Jurkat, Clone E6-1 (cell line): ENCODE measurements at regions not wholly inside any gene's neighbourhood (a gene's known extent, or its start where the extent isn't known, plus 50 kb on each side); places are given as distances from the start of the nearest gene placed in this dataset.
"Not testable (repeated sequence)": the region's sequence is repeated elsewhere in the genome, so short reads cannot be mapped to it uniquely, and the experiment has no call there.

Experiments used
- DNase-seq: peaks from one replicate; pipeline ENCODE4 v3.0.0-alpha.2; 2011; ENCODE audit warnings: low read depth, low spot score
- H3K4me3 ChIP-seq: 2 replicates; pipeline ENCODE4 v1.5.1; 2011; ENCODE audit warnings: mild to moderate bottlenecking, low read length, control low read depth, moderate library complexity

DNA sequence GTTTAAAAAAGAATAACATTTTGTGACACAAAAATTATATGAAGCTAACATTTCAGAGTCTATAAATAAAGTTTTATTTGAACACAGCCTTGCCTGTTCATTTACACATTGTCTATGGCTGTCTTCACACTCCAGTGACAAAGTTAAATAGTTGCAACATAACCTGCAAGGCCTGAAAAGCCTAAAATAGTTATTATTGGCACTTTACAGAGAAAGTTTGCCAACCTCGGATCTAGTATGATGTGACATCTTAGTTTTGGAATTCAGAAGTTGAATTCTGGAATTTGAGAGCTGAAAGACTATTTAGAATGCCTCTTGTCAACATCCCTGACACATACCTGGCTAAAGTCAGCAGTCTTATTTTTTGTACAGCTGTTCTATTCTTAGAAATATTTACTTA lies 68.3 kb downstream of the DYRK2 start:
- H3K4me3 ChIP-seq: no peak overlapping the region
- no peak for DNase-seq

DNA sequence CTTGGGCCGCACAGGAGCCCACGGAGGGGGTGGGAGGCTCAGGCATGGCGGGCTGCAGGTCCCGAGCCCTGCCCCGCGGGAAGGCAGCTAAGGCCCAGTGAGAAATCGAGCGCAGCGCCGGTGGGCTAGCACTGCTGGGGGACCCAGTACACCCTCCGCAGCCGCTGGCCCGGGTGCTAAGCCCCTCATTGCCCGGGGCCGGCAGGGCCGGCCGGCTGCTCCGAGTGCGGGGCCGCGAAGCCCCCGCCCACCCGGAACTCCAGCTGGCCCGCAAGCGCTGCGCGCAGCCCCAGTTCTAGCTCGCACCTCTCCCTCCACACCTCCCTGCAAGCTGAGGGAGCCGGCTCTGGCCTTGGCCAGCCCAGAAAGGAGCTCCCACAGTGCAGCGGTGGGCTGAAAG lies 70.8 kb downstream of the DYRK2 start:
- DNase-seq, H3K4me3 ChIP-seq: not testable (repeated sequence)

DNA sequence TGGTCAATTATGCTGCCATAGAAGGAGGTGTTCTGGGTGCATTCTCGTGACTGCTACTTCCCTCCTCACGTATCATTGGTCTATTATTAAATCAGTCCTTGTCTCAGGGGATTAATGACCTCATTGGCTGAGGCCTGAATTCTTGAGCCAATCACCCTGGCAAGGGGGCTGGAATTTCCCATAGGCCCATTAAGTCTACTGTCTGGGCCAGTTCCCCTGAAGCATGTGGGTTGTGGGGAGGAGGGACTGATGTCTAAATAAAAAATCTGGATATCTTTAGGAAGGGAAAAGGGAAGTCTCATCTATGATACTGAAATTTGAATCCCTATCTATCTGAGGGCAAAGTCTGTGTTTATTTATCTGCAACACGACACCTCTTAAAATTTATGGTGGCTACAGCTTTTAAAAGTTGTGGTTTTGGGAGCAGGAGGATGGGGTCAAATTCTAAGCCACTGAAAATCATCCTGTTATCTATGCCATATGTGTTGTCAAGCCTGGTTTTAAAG lies 71.9 kb downstream of the DYRK2 start:
- DNase-seq: no peak
- no peak overlapping the region for H3K4me3 ChIP-seq

DNA sequence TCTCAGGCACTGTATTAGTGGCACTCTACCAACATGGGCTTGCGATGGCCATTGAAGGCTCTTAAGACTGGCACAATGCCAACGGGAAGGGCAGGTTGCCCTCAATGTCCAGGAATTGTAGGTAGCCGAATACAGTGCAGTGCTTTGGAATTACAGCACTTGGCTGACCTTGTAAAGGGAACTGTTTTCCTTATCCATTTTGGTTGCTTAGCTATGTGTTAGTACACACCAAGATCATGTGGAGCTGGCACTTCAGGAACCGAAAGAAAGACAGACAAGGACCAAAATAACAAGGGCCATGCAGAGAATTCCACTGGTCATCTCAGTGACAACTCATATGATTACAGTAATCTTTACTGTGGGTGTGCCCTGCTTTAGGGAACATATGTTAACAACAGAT lies 72.7 kb downstream of the DYRK2 start:
- DNase-seq: no peak

DNA sequence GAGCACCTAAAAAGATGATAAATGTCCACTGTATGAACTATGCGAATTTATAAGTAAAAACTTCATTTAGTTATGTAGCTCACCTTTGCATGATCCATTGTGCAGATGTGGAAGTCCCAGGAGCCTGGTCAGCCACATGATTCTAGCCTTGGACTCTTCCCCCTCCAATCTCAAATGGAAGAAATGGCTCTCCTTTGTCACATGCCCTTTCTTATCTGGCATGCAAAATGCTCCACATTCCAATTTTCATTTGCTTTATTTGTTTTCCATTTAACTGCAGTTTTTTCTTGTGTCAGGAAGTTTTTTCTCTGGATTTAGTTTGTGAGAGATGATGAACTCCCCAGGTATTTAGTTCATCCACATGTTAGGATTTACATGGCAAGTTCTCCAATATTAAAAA lies 73.8 kb downstream of the DYRK2 start:
- no peak for DNase-seq
- H3K4me3 ChIP-seq: no peak overlapping the region

More for the DNA sequence above, 72.7 kb downstream of the DYRK2 start:
- no peak overlapping the region for H3K4me3 ChIP-seq

DNA sequence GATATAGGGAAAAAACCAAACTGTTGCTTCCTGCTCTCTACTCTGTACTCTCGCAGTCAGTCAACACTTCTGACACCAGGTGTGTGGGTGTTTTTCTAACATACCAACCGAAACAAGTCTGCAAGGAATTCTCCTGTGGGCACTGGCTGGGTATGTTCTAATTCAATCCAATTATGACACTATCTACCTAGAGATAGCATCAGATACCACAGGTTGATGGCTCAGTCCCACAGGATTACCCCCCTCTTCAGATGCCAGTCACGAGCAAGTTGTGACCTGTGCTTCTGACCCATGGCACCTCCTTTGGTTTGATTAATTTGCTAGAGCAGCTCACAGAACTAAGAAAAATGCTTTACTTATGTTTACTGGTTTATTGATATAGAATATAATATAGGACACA lies 78.3 kb downstream of the DYRK2 start:
- no peak for DNase-seq
- no peak overlapping the region for H3K4me3 ChIP-seq

DNA sequence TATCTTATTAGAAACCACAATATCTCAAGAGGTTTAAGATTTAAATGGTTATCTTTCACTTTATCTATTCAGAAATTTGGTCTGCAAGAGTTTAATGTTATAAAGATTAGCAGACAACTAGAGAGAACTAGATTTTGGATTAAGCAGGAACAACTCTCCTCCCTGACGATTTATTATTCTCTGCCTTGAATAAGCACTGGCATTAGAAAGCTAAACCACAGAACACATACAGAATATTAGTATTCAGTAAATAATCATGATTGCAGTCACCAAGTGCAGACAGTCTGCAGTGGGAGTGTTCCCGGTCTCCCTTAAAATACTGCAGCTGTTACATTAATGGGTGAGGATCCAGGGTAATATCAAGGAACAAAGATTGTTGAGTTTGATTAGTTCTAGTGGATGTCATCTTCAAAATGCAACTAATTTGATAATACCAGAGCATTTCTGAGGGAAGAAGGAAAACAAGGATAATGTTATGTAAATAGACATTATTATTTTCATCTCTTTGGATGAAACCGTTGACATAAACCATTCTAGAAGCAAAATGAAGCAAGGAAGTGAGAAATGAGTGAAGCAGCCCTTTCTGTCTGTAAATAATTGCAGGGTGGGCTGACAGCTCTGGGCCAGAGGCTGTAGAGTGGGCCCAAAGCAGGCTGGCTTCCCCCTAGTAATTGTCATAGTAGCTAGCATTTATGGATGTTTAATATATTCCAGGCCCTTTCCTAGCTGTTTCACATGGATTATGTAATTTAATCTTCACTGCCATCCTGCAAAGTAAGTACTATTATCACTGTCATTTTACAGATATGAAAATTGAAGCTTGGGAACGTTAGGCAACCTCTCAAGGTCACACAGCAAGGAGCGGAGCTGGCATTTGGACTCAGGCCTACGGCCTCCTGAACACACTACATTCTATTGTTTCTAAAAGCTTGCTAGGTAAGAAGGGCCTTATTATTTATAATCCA lies 79.4 kb downstream of the DYRK2 start:
- H3K4me3 ChIP-seq: no peak overlapping the region
- DNase-seq: no peak

DNA sequence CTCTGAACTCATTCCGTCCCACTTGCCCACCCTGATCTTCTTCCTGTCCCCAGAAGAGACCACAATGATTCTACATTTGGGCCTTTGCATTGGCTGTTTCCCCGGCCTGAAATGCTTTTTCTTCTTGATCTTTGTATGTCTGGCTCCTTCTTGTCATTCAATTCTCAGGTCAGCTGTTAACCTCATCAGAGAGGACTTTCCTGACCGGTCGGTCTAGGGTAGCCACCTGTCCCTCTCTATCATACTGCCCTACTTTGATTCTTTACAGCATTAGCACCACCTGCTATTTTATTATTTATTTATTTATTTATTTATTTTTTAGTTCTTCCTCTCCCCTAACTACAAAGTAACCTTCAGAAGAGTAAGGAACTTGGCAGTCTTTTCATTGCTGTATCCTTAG lies 84.3 kb downstream of the DYRK2 start:
- no peak overlapping the region for H3K4me3 ChIP-seq
- DNase-seq: no peak

DNA sequence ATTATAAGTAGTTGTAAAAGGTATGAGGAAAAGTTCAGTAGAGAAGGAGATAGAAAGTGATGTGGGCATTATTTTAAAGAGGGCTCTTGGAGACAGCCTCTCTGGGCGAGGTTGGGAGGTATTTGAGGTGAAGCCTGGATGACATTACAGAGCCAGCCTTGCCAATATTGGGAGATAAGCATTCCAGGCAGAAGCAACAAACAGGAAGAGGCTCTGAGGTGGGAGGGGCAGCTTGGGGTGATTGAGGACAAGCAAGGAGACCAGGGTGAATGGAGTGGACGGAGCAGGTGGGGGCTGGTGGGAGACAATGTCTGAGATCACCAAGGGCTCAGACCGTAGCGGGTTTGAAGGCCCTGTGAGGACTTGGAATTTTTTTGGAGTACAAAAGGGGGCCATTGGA lies 87.3 kb downstream of the DYRK2 start:
- no peak for DNase-seq
- H3K4me3 ChIP-seq: no peak overlapping the region

DNA sequence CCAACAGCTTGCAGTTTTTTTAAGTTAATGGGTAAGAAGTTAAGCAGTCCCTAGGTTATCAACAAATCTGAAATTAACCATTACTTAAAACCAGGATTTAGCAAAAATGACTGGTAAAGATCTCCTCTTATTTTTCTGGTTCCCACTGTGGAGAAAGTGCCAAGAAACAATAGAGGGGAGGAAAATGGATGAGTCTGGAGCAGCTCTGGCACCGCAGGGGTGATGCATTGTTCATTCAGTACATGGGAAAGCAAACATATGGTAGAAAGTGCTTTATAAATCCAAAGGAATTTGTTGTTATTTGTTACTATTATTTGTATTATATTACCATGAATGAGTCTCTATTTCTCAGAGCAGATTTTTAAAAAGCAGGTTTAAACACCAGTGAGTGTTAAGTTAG lies 92.2 kb downstream of the DYRK2 start:
- DNase-seq: no peak

DNA sequence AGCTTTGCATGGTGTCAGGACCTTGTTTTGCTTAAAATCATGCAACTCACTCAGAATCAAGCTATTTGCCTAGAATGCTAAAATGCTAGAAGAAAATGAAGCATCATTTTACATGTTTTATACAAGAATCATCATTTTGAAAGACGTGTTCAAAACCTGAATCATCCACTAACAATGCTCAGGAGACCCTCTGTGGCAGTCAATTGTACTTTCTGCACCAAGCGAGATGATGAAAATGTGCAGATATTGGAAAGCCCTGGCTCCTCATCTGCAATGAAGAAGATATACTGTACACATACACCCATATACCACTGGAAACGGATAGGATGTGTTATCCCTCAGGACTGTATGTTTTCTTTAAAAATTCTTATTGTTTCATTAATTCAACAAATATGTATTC lies 92.7 kb downstream of the DYRK2 start:
- no peak overlapping the region for H3K4me3 ChIP-seq
- no peak for DNase-seq

More for the DNA sequence above, 92.2 kb downstream of the DYRK2 start:
- H3K4me3 ChIP-seq: no peak overlapping the region

DNA sequence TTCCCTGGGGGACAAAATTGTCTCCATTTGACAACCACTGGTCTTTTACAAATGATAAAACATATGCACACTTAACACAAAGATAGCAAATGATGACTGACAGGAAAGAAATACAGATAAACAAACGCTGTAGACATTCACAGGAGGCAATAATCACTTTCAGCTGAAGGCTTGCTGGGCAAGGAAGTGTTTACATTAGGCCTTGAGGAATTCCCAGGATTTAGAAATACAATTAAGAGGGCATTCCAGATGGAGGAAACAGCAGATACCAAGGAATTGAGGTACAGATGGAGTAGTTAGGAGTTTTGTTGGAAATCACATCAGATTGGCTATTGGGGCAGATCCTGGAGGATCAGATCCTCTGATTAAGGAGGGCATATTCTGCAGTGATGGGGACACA lies 93.9 kb downstream of the DYRK2 start:
- DNase-seq: no peak

DNA sequence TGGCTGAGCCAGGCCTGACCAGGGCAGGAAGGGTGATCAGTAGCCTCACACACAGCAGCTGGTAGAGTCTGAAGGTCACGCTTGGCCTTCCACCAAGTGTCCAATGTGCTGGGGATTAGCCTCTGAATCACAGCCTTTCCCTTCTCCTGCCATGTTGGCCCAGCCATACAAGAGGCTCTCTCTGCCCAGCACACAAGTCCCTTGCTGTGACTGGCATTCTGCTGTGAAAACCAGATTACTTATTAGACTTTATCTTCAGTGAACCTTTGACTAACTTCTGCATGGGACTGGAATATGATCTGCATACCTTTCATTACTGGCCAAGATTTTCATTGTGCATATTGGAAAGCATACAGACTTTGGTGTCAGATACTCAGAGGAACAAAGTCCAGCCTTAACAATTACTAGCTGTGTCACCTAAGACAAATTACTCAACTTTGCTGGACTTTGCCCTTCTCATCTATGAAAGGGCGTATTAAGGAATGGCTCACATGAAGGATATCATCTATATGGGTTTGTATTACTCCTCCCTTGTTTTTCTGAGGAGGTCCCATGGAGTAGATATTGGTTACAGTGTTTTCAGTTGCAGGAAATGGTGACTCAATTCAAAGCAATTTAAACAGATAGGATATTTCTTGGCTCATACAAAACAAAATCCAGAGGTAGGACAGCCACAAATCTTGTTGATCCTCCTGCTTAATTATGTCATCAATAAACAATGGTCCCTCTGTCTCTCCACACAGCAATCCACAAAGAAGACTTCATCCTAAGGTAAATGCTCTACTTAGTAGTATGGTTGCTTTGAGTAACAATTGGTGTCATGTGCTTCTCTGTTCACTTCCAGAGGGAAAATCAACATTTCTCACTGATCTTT lies 99.6 kb downstream of the DYRK2 start:
- H3K4me3 ChIP-seq: no peak overlapping the region
- DNase-seq: no peak

More for the DNA sequence above, 93.9 kb downstream of the DYRK2 start:
- no peak overlapping the region for H3K4me3 ChIP-seq

DNA sequence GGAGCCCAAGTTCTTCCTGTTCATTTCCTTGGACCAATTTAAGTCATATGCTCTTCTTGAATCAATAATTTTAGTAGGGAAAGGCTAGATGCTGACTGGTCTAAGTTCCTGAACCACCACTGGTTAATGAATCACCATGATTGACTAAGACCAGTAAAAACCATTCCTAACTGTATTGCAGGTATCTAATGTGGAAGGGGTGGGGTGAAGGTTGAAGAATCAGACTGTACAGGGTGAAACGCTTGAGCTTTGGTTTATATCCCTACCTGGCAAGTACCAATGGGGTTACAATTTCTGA lies 100.1 kb downstream of the DYRK2 start:
- no peak overlapping the region for H3K4me3 ChIP-seq
- DNase-seq: no peak

DNA sequence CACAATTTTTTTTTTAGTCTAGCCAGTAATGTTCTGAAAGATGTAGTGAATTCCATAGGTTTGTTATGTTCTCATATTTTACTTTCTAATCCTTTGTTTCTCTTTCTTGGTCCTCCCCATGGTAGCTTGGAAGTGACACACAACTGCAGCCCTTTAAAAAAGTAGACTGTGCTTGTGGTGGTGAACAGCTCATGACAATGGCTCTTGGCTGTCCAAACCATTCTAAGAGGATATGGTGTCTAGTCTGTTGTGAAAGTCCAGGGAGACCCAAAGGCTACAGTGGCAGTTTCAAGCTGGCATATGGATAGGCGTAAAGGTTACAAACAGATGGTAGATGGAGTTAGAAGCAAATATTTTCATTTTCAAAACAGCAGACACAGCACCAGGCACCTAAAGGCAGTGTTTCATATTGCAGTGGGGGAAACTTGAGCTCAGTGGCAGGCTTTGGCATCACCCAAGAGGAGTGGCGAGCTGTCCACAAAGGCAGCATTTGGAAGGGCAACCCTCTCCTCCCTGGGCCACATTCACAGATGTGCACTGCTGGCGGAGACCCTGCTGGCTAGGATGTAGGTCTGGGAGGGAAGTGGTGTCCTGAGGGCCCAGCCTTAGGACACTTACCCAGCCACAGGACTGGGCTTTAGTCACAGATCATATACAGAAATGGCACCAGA lies 102.1 kb downstream of the DYRK2 start:
- no peak for DNase-seq
- no peak overlapping the region for H3K4me3 ChIP-seq

DNA sequence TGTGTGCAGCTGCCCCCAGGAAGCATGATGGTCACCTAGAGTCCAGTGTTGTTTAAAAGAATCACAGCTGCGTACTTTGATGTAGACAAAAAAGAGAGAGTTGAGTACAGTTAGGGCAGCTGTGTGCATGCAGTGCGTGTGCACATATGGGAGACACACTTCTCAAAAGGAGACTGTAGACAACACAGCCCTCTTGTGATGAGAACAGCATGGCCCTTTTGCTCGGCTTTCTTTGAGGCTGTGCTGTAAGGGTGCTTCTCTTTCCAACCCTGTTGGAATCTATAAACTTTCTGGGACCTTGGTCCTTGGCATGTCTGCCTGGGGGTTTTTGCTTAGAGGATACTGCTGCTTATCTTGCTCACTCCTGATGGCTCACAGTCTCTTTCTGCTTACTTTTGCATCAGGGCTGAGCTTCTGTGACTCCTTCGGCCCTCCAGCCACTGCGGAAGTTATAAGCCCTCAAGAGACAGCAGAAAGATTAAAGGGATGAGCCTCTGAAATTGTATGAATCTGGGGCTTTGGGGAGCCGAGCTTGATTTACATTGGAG lies 102.9 kb downstream of the DYRK2 start:
- H3K4me3 ChIP-seq: no peak overlapping the region
- DNase-seq: no peak

DNA sequence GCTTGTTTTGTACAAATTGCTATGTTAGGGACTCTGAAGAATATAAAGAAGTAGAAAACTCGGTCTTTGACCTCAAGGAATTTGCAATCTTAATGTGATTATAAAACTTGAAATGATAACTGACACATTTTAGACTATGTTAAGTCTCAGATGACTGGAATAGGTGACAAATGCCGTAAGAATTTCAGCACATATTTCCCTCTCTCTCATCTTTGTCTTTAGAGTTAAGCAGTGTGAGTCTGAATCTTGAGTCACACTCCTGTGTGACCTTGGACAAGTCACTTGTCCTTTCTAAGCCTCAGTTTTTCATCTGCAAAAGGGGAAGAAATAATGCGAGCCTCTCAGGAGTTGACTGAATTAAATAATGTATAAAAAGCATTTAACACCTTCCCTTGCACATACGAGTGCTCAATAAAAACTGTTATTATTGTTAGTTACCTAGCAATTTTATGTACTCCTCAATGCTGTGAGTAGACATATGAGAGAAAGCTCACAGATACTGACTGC lies 103.7 kb downstream of the DYRK2 start:
- H3K4me3 ChIP-seq: no peak overlapping the region
- no peak for DNase-seq

DNA sequence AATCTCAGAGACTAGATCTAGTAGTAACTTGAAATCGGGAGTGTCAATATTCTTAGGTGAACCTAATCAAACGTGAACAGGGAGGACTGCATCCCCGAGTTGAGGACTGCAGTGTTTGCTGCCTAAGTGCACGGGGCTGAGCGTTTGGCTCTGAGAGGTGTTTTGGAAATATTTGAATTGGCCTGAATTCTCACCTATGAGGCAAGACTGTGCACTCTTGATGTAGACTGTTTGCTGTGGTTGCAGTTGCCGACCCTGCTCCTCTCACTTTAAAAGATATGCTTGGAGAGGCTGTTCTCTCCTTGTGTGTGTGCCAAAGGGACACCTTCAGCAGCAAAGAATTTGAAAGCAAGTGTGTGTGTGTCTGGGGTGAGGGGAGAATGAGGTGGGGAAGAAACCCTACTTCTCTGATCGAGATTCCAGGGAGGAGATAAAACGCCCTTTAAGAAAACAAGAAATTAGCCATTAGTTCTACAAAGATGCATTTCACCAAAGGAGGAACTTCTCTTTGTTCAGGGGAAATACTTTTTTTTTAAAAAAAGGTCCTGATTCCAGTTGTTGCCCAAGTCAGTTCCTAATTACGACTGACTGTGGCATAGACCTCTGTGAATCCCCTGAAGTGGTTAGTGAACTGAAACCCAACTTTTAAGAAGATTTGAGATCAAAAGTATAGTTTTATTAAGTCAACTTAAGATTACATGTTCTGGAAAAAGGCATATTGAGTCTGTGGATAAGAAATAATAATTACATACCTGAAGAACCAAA lies 106.6 kb downstream of the DYRK2 start:
- DNase-seq: no peak
- no peak overlapping the region for H3K4me3 ChIP-seq
